GM19025 (cell line): ENCODE measurements at regions not wholly inside any gene's neighbourhood (a gene's known extent, or its start where the extent isn't known, plus 50 kb on each side); places are given as distances from the start of the nearest gene placed in this dataset.

ENCODE experiments used
- ATAC-seq: cut with Tn5 transposase; IDR thresholded peaks from one replicate; pipeline ENCODE4 v1.9.1; 2021; ENCODE audit warnings: mild to moderate bottlenecking, low read depth, moderate library complexity; ENCODE audit not compliant: unreplicated experiment

GRCh38 chr4:152269448-152270191 is 266.3 kb downstream of the FBXW7 start:
- no peak for ATAC-seq

- ATAC-seq, result no peak
Observed at GRCh38 chr4:152267811-152268210, 268.1 kb downstream of the FBXW7 start.

- ATAC-seq, result no peak
Observed at GRCh38 chr4:152266831-152267480, 268.9 kb downstream of the FBXW7 start.

GRCh38 chr4:152265149-152265621 is 270.7 kb downstream of the FBXW7 start:
- no peak for ATAC-seq

- ATAC-seq, result no peak
Observed at GRCh38 chr4:152264106-152264505, 271.8 kb downstream of the FBXW7 start.

- no peak for ATAC-seq
Observed at GRCh38 chr4:152259866-152260265, 276.0 kb downstream of the FBXW7 start.

- no peak for ATAC-seq
Observed at GRCh38 chr4:152258804-152259708, 276.8 kb downstream of the FBXW7 start.

- ATAC-seq, result no peak
Observed at GRCh38 chr4:152258391-152258790, 277.5 kb downstream of the FBXW7 start.

GRCh38 chr4:152257601-152258066 is 278.3 kb downstream of the FBXW7 start:
- no peak for ATAC-seq

GRCh38 chr4:152256996-152257395 is 278.9 kb downstream of the FBXW7 start:
- ATAC-seq, result no peak

- ATAC-seq, result peak; percentile 91
Observed at GRCh38 chr4:152255437-152255836, 280.5 kb downstream of the FBXW7 start.

- ATAC-seq, result no peak
Observed at GRCh38 chr4:152248347-152248746, 287.5 kb downstream of the FBXW7 start.

GRCh38 chr4:152247271-152247975 is 288.5 kb downstream of the FBXW7 start:
- ATAC-seq, result no peak

- no peak for ATAC-seq
Observed at GRCh38 chr4:152246659-152247058, 289.2 kb downstream of the FBXW7 start.

GRCh38 chr4:152245680-152246079 is 290.2 kb downstream of the FBXW7 start:
- no peak for ATAC-seq

GRCh38 chr4:152244659-152245058 is 291.2 kb downstream of the FBXW7 start:
- ATAC-seq, result no peak

- no peak for ATAC-seq
Observed at GRCh38 chr4:152243896-152244595, 291.8 kb downstream of the FBXW7 start.

GRCh38 chr4:152243206-152243605 is 292.7 kb downstream of the FBXW7 start:
- no peak for ATAC-seq

GRCh38 chr4:152240232-152240631 is 295.7 kb downstream of the FBXW7 start:
- no peak for ATAC-seq

GRCh38 chr4:152239216-152239615 is 296.7 kb downstream of the FBXW7 start:
- ATAC-seq, result no peak
